ENCODE measurements at regions not wholly inside any gene's neighbourhood (a gene's known extent, or its start where the extent isn't known, plus 50 kb on each side); places are given as distances from the start of the nearest gene placed in this dataset.
"Not testable (repeated sequence)": the region's sequence is repeated elsewhere in the genome, so short reads cannot be mapped to it uniquely, and the experiment has no call there.

GRCh38 chr4:189703000-189703399, 237.7 kb upstream of the FRG1 start:
- not testable (repeated sequence) for DNase-seq (ENCODE audit: low spot score)

- not testable (repeated sequence) for DNase-seq (ENCODE audit: low spot score)
Measured at GRCh38 chr4:189706821-189707220, 233.9 kb upstream of the FRG1 start.

GRCh38 chr4:189707227-189707626, 233.4 kb upstream of the FRG1 start:
- DNase-seq (ENCODE audit: low spot score) = not testable (repeated sequence)

- DNase-seq (ENCODE audit: low spot score) = not testable (repeated sequence)
Measured at GRCh38 chr4:189711956-189712355, 228.7 kb upstream of the FRG1 start.

GRCh38 chr4:189721016-189721993, 219.4 kb upstream of the FRG1 start:
- not testable (repeated sequence) for DNase-seq (ENCODE audit: low spot score)

- DNase-seq (ENCODE audit: low spot score) = not testable (repeated sequence)
Measured at GRCh38 chr4:189722324-189723003, 218.2 kb upstream of the FRG1 start.

GRCh38 chr4:189727982-189728638, 212.6 kb upstream of the FRG1 start:
- DNase-seq (ENCODE audit: low spot score) = not testable (repeated sequence)

- DNase-seq (ENCODE audit: low spot score) = not testable (repeated sequence)
Measured at GRCh38 chr4:189731989-189732388, 208.7 kb upstream of the FRG1 start.

- not testable (repeated sequence) for DNase-seq (ENCODE audit: low spot score)
Measured at GRCh38 chr4:189733507-189733906, 207.2 kb upstream of the FRG1 start.

GRCh38 chr4:189734648-189735267, 205.9 kb upstream of the FRG1 start:
- not testable (repeated sequence) for DNase-seq (ENCODE audit: low spot score)

- not testable (repeated sequence) for DNase-seq (ENCODE audit: low spot score)
Measured at GRCh38 chr4:189736656-189737055, 204.0 kb upstream of the FRG1 start.

- DNase-seq (ENCODE audit: low spot score) = not testable (repeated sequence)
Measured at GRCh38 chr4:189740118-189740517, 200.6 kb upstream of the FRG1 start.

GRCh38 chr4:189740873-189741272, 199.8 kb upstream of the FRG1 start:
- DNase-seq (ENCODE audit: low spot score) = no peak

GRCh38 chr4:189753092-189753491, 187.6 kb upstream of the FRG1 start:
- DNase-seq (ENCODE audit: low spot score) = not testable (repeated sequence)

GRCh38 chr4:189763583-189763982, 177.1 kb upstream of the FRG1 start:
- DNase-seq (ENCODE audit: low spot score) = no peak

GRCh38 chr4:189765301-189765700, 175.4 kb upstream of the FRG1 start:
- no peak for DNase-seq (ENCODE audit: low spot score)

- DNase-seq (ENCODE audit: low spot score) = no peak
Measured at GRCh38 chr4:189765736-189766135, 174.9 kb upstream of the FRG1 start.

- DNase-seq (ENCODE audit: low spot score) = no peak
Measured at GRCh38 chr4:189767941-189768340, 172.7 kb upstream of the FRG1 start.

GRCh38 chr4:189769131-189769530, 171.5 kb upstream of the FRG1 start:
- DNase-seq (ENCODE audit: low spot score) = no peak

GRCh38 chr4:189771696-189772361, 168.8 kb upstream of the FRG1 start:
- DNase-seq (ENCODE audit: low spot score) = no peak

GRCh38 chr4:189773909-189774308, 166.8 kb upstream of the FRG1 start:
- no peak for DNase-seq (ENCODE audit: low spot score)

Data from CD4-positive, alpha-beta T cell treated with Interleukin-6 at 100 ng/mL for 8 hours (primary cell).